NCI-H187 treated with DMSO at 0.1 percent for 48 hours (cell line): ENCODE measurements at regions not wholly inside any gene's neighbourhood (a gene's known extent, or its start where the extent isn't known, plus 50 kb on each side); places are given as distances from the start of the nearest gene placed in this dataset.

Source experiments
- DNase-seq: peaks from one replicate; lab custom pipeline; 2025; lab: John Stamatoyannopoulos, UW

DNA sequence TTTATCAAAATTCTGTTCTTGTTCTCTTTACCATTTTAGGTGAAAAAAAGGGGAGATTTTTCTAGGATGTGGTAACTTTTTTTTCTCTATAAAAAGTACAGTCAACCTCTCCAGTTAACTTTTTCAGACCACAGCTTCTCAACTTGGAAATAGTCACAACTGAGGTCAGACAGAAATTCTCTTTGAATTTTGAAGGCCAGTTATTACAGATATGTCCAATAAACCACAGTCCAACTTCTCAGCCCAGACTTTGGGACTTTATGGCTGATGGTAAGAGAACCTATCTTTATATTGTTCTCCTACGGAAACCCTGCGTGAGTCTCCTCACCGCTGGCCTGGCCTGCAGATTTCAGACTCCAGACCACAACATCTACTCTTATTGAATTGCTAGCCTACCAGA lies 176.7 kb downstream of the DACT1 start:
- DNase-seq: no peak

DNA sequence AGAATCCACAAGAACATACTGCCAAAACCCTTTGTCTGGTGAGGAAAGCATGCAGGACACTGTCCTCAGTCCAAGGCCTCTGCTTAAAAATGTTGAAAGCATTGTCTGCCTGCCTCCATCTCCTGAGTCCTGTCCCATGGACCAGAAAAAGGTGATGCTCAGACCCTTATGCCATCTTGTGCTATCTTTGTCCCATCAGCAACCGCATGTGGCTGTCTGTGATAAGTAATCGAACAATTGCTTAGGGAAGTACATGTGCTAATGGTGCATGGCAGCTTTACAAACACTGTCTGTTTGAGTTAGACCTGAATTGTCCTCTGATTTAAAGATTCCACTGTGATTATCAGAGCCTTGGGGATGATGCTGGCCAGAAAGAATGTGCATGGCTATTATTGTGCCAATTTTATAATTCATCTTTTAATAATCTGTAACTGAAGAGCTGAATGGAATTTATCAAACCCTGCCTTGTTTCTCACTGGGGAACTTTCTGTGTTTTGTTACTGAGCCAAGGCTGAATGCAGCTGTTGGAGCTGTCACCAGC lies 177.5 kb downstream of the DACT1 start:
- DNase-seq: no peak

DNA sequence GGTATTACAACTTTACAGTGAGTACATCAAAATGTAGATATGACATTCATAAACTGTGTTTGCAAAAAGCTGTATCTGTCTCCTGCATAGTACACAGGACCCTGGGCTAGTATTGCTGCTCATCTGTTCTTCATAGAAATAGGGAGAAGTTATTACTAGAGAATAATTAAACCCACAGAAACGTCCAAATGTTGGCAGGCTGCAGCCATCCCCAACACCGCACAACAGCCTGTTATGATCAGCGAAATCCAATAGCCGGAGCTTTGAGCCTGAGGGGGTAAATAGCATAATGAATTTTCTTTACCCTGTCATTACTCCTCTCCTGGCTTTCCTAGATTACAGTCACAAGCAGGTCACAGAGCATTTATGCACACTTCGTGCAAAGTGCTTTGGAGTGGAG lies 178.0 kb downstream of the DACT1 start:
- DNase-seq: no peak

DNA sequence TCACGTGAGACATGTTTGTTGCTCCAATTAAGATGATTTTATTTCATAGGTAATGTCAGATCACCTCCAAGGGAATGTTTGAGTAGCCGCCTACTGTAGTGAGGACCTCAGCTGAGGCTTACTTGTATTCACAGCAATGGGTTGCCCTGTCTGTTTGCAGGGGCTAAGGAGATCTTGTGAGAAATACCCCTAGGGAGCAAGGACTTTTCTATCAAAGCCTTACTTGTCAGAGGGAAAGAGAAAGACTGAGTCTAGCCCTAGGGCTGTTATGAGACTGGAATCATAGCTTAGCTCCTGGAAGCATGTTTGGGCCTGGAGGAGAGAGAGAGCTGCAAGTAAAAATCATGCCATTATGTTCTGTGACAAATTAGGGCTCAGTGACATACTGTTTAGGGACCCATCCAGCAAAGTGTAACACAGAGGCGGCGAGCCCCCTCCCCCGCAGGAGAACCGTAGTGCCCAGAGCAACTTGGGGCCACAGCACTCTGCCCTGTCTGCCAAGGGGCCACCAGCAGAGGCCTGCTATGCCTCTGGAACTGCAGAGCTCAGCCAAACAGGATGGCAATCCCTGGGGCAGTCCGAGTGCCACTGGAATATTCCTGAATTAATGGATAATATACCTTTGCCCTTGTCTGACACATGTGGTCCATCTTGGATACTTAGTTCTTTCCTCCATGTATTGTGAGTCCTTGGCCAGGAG lies 178.8 kb downstream of the DACT1 start:
- no peak for DNase-seq

DNA sequence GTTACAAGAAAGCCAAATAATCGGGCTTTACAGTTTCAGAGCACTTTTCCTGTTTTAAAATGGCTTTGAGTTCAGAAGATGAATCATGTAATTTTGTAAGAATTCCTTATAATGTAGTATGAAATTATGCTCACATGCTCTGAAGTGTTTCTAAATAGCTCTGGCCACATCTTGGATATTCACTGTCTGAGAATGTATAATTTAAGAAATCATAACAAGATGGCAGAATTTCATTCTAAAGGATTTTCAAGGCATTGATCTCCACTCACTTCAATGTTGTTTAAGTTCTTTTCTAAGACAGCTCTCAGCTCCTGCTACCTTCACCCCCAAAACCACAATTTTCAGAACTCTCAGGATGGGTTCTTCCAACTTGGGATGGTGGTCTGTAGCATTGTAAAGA lies 180.1 kb downstream of the DACT1 start:
- no peak for DNase-seq

DNA sequence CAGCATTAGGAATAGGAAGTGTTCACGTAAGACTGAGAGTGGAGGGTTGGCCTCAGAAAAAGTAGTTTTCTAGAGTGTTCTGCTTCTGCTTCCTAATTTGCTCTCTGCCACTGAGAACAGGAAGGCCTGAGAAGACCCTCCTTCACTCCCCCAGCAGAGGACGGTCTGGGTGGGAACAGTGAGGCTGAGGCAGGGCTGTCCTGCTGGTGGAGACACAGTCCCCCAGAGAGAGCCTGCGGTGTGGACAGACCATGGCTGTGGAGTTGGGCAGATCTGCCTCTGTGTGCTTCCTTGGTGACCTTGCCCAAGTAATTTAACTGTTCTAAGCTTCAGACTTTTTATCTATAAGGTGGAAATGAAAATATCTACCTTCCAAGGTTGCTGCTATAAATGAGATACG lies 182.3 kb downstream of the DACT1 start:
- DNase-seq: no peak

DNA sequence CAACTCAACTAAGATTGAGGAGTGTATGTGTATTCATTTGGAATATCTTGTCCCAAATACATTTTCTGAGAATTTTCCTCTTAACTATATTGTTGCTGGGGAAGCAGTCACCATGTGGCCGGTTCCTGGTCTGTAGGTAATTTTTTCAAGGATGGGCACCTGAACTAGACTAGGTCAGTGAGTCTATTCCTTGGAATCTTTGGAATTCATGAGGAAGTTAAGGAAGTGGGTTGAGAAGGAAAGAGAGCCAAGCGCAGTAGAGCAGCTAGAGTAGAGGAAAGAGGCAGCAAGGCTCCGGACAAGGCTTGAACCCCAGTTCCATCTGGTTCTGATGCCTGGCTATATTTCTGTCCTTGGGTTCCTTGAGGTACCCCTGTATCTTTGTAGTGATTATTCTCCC lies 183.7 kb downstream of the DACT1 start:
- DNase-seq: no peak

DNA sequence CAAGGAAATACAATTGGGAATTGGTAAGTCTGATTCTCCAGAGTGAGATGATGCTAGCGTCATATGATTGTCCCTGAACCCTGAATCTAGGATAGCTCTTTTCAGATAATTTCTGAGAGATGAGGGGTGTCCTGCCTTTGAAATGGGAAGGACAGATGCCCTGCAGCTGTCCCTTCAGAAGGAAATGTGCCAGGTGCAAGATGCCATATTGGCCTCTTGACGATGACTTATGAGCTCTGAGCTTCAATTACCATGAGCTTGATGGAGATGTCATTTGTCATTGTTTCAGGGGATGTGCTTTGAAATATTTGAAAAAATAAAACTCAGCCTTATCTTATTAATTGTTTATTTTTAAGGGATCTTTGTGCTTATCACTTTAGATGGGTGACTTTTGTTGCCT lies 185.1 kb downstream of the DACT1 start:
- peak; percentile 52 for DNase-seq

DNA sequence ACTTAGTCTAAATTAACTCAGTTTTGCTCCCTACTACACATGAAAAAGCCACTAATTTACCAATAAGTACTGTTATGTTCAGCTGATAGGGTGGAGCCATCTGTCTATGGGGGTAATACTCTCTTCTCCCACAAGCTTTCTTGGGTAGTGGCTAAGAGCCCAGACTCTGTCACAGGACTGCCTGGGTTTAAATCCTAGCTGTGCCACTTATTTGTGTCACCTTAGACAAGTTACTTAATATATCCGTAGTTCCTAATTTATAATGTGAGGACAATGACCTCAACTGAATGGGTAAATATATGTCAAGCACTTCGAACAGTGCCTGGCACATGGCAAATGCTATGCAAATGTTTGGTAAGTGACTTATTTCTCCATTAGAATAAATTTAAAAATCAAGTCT lies 185.6 kb downstream of the DACT1 start:
- DNase-seq: no peak

DNA sequence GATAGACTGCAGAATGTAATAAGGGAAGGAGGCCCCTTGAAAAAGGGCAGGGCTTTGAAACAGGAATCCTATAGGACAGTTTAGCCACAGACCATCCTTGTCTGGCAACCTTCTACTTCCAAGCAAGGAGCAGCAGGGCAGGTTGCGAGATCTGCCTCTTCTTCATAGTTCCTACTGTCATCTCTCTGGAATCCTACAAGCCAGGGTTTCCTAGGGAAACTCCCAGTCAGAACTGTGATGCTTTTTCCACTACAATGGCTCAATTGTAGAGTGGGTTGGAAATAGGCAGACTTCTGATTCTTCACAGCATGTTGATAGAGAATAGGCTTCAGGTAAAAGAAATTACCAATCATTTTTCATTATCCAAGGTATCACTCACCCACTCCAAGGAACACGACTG lies 186.3 kb downstream of the DACT1 start:
- DNase-seq: no peak

DNA sequence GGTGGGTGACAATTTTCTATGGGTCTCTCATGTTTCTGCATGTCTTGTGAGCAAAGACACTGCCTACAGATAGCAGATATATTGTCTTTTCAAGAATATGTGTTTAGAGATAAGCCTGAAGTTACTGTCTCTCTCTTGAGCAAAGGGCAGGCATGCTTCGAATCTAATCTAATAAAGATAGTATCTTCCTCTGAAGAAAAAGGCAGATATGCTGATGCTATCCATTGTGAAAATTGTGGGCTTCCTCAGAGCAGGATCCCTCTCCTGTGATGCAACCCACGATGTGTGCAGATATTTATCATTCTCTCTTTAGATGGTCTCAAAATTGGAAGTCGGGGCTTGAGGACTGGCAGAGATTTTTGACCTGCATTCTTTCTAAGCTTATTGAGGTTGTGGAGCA lies 187.0 kb downstream of the DACT1 start:
- no peak for DNase-seq

DNA sequence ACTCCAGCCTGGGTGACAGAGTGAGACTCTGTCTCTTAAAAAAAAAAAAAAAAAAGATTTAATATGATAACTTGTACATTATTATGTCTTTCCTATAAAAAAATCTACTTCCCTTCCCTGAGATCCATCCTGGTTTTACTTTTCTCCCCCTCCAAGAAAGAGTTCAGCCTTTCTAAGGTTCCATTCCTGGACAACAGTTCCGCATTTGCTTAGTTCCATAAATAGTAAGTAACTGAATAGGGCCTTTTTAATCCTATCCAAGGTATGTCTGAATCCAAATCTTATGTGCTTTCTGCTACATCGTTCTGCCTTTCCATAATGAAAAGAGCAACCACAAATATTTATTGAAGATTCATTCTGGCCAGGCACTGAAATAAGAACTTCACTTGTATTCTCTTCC lies 187.8 kb downstream of the DACT1 start:
- no peak for DNase-seq

DNA sequence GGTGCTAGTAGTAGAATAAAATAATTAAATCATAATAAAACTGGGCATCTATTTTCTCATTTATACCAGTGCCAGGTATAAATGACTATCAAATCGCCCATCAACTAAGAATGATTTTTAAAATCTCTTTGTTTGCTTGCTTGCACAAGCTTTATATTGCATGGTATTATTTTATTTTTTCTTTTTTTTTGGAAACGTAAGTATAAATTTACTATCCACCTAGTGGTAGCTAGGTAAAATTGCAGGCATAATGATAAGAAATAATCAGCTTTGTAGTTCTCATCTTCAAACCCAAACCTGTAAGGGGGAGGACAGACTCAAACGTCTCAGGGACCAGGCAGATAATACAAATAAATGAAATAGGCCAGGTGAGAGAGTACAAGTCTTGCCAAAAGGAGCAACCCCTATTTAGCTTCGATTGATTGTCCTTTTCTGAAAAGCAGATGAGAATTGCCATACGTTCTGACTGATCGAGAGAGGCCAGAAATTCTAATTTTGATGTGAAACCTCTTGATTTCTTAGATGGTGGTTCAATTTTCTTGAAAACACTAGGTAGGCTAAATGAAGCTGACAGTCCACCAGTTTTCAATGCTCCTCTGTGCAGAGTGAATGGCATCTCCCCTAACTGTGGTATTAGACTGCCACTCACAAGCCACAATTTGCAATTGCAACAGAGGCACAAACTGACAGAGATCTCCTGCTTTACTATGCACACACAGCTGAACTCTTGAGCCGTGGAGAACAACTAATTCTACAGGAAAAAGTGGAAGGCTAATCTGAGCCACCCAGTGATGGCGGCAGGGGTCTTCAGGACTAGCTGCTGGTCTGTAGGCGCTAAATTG lies 189.3 kb downstream of the DACT1 start:
- DNase-seq: no peak

DNA sequence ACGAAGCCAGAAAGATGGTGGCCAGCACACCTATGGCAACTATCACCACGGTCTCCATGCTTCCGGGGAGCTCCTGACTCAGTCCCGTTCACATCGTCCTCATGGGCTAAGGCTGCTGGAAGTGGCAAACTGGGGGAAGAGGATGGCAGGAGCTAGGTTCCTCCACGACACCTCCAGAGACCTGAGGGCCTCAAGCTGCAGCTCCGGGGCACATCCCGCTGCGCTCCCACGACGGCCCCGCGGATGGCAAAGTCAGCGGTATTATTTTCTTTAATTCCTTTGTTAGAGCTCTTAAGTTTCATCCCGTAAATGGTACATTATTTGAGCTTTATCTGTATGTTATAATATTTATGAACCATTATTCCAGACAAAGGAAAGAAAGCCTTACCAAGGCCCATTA lies 190.5 kb downstream of the DACT1 start:
- no peak for DNase-seq

DNA sequence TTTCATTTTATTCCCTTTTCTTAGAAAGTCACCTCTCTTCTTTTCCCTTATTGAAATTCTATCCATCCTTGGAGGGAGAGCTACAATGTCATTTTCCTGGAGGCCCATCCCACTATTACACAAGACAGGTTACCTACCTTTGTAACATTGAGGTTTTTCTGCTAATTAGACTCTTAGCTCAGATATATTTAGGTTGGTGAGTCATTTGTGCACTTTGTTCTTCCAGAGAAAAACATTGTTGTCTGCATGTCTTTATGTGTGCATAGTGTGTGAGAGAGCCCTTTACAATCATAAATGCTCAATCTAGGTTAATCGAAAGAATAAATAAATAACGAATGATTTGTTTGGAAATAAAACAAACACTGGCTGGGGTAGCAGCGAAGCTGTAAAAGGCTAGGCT lies 191.8 kb downstream of the DACT1 start:
- peak; percentile 32 for DNase-seq

DNA sequence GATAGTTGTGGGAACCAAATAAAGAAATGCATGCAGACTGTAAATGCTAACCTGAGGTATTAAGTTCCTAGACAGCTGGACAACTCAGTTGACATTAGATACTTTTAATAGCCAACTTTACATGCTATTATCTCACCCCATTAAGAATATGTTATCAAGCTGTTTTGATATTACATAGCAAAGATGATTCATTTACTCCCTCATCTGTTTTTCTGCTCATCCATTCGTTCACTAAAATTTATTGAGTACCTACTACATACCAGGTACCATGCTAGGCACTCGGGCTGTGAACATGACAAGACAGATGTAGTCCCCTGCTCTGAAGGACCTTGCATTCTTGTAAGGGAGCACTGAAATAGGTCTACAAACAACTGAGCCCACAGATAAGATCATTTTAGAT lies 192.4 kb downstream of the DACT1 start:
- DNase-seq: no peak

DNA sequence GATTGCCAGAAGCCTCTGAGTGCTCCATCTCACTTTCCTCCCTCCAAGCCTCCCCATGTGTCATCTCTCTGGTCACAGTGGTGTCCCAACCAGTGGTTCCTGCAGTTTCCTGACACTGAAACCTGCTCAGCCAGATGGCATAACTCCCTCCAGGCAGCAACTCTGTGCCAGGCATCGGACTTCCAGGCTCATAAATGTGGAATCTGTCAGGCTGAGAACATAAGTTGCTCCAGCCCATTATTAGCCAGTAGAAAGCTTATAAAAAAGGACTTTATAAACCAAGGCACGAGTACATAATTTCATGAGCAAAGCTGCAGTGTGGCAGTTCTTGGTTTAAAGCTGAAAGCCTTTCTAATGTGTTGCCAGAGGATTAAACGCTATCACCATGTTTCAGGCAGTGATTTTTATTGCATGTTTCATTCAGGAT lies 194.3 kb downstream of the DACT1 start:
- DNase-seq: no peak

DNA sequence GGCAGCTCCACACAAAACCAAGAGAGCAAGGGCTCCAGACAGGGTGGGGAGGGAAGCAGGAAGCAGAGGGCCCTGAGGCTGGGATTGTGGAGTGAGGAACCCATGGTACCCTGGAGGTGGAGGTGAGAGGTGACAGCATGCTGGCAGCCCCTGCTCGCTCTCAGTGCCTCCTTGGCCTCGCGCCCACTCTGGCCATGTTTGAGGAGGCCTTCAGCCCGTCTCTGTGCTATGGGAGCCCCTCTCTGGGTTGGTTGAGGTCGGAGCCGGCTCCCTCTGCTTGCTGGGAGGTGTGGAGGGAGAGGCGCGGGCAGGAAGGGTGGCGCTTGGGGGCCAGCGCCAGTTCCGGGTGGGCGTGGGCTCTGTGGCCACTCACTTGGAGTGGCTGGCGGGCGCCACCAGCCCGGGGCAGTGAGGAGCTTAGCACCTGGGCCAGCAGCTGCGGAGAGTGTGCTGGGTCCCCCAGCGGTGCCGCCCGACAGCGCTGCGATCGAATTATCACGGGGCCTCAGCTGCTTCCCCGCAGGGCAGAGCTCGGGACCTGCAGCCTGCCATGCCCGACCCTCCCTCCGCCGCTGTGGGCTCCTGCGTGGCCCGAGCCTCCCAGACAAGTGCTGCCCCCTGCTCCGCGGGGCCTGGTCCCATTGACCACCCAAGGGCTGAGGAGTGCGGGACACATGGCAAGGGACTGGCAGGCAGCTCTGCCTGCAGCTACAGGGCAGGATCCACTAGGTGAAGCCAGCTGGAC lies 196.0 kb downstream of the DACT1 start:
- no peak for DNase-seq

DNA sequence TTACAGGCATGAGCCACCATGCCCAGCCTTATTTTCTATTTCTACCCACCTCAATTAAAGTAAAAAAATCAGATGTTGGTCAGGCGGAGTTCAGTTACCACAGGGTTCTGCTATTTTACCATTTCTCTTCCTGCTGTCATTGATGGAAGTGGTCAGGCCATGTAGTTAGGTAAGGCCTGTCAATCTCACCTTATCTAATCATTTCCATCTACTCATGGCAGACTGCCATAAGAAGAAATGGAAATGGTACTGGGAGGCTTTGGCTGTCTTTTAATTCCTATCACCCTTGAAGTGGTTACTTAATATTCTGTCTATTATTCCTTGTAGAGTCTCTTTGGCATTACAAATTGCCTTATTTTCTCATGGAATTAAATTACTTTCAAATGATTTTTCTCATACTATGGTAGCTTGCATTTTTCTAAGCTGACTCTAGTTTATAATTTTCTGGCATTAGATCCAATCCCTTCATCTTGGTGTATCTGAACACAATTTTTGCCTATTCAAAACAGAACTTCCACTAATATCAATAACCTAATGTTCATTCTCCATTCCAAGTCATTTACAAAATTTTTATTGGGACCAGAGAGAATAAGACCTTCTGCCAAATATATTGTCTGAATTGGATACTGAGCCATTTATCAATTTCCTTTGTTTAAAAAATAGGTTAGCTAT lies 198.7 kb downstream of the DACT1 start:
- no peak for DNase-seq

DNA sequence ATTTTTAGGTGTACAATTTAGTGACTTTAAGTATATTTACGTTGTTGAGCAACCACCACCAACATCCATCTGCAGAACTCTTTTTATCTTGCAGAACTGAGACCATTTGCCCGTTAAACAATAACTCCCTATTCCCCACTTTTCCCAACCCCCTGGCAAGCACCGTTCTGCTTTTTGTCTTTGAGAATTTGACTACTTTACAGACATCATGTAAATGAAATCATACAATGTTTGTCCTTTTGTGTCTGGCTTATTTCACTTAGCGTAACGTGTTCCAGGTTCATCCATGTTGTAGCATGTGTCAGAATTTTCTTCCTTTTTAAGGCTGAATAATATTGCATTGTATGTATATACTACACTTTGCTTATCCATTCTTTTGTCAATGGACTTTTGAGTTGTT lies 201.5 kb downstream of the DACT1 start:
- DNase-seq: no peak

DNA sequence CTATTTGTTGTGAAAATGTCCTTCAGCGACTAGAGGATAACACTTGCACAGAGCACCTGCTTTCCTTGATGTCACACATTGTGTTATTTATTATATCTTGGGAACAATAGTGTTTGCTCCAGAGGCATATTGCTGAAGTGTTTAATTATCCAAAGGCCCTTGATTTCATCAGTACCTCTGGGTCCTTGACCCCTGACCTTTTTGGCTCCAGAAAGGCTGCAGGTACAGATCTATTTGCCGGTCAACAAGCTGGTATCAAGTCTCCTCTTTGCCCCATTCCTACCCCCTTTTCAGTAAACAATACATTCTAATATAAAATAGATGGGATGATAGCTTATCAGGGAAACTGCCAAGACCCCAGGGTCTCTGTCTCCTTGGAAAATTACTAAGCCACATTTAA lies 206.8 kb downstream of the DACT1 start:
- DNase-seq: peak; percentile 36
